K562 (cell line): ENCODE measurements at regions not wholly inside any gene's neighbourhood (a gene's known extent, or its start where the extent isn't known, plus 50 kb on each side); places are given as distances from the start of the nearest gene placed in this dataset.

ENCODE experiments used
- ATAC-seq: fragments of 200-7000 bp; cut with Tn5 transposase; 3 replicates; pipeline ENCODE4 v1.9.1; 2020; ENCODE audit warnings: moderate library complexity
- BruUV-seq: library from RNA; stranded (reverse); fragments of 400-500 nt; replicated peaks from 2 replicates; lab custom pipeline; 2021; lab: Mats Ljungman, UMichigan
- CTCF ChIA-PET: fragments of 300-600 bp; formaldehyde crosslinking; extraction: SDS; loops from one replicate; lab custom pipeline; 2021; ENCODE audit warnings: low intra/inter-chr PET ratio; lab: Yijun Ruan, JAX
- POLR2A ChIA-PET: fragments of 300-600, 350-650 bp; sonication (Branson Sonifier 250); formaldehyde crosslinking; extraction: SDS; loops from one replicate; lab custom pipeline; 2021; ENCODE audit warnings: antibody characterized with exemption, inconsistent platforms; lab: Yijun Ruan, JAX
- DNase-seq, 4 experiments: peaks; one replicate each; pipeline versions ENCODE4 v3.0.0 to v3.0.0-alpha.2; 2011 to 2018; ENCODE audit warnings: low spot score in 3 of 4, mixed read lengths in 3 of 4; ENCODE audit errors: extremely low read depth in 1 of 4
- FAIRE-seq: peaks from 2 replicates; lab custom pipeline; 2011; peaks lifted over from hg19 to GRCh38; lab: Jason Lieb, UNC
- H2AFZ ChIP-seq: 2 replicates; pipeline ENCODE4 v1.6.0; 2011; ENCODE audit warnings: low read depth, low read length, control low read depth, inconsistent platforms
- H3K27ac ChIP-seq: fragments of 200-600 bp; 3 replicates; pipeline ENCODE4 v1.8.0; 2011; ENCODE audit warnings: low read depth, mild to moderate bottlenecking, control low read depth, inconsistent platforms, low read length, moderate library complexity, mixed read lengths; ENCODE audit errors: extremely low read depth
- H3K27me3 ChIP-seq, 2 experiments: fragments of 300-600 bp in 1 of 2; 2 replicates in 1 of 2; 3 replicates in 1 of 2; pipeline versions ENCODE4 v1.6.0 to v1.8.0; 2011; ENCODE audit warnings: inconsistent platforms in 2 of 2, low read length in 2 of 2, mild to moderate bottlenecking in 1 of 2, mixed read lengths in 1 of 2, moderate library complexity in 1 of 2; ENCODE audit not compliant: control insufficient read depth in 2 of 2, insufficient read depth in 2 of 2
- H3K36me3 ChIP-seq: fragments of 300-600 bp; 3 replicates; pipeline ENCODE4 v1.8.0; 2011; ENCODE audit warnings: mild to moderate bottlenecking, low read length, inconsistent platforms; ENCODE audit not compliant: control insufficient read depth, insufficient read depth
- H3K4me1 ChIP-seq, 2 experiments: fragments of 200-600 bp in 1 of 2; replicated peaks in 1 of 2; 2 replicates in 1 of 2; 3 replicates in 1 of 2; pipeline versions ENCODE4 v1.5.1 to v1.8.0; 2011; ENCODE audit warnings: inconsistent platforms in 2 of 2, low read length in 2 of 2, mild to moderate bottlenecking in 1 of 2, mixed read lengths in 1 of 2, moderate library complexity in 1 of 2; ENCODE audit not compliant: control insufficient read depth in 2 of 2, insufficient read depth in 2 of 2
- H3K4me2 ChIP-seq: 2 replicates; pipeline ENCODE4 v1.6.1; 2011; ENCODE audit warnings: low read length, control low read depth, inconsistent platforms, mixed read lengths; ENCODE audit not compliant: insufficient read depth
- H3K4me3 ChIP-seq: fragments of 200-600 bp; sonication (generic), shearing (Covaris generic); 2 replicates; pipeline ENCODE4 v1.5.1; 2016; ENCODE audit warnings: control low read depth, inconsistent platforms
- H3K79me2 ChIP-seq: fragments of 200-600 bp; 3 replicates; pipeline ENCODE4 v1.8.0; 2011; ENCODE audit warnings: low read length, inconsistent platforms; ENCODE audit not compliant: control insufficient read depth, insufficient read depth
- H3K9ac ChIP-seq, 2 experiments: 2 replicates each; pipeline versions ENCODE4 v1.6.0 to v1.6.1; 2011; ENCODE audit warnings: low read depth in 2 of 2, low read length in 2 of 2, control low read depth in 1 of 2, inconsistent platforms in 1 of 2, mild to moderate bottlenecking in 1 of 2, mixed read lengths in 1 of 2; ENCODE audit not compliant: insufficient read depth in 1 of 2
- H3K9me1 ChIP-seq: one replicate; pipeline ENCODE4 v1.6.0; 2011; ENCODE audit warnings: inconsistent platforms, mild to moderate bottlenecking, low read length, moderate library complexity; ENCODE audit not compliant: control insufficient read depth, insufficient read depth
- H3K9me3 ChIP-seq: replicated peaks from 2 replicates; pipeline ENCODE4 v1.5.1; 2011; ENCODE audit warnings: low read depth, low read length, inconsistent platforms; ENCODE audit not compliant: control insufficient read depth, insufficient read depth
- H4K20me1 ChIP-seq: replicated peaks from 2 replicates; pipeline ENCODE4 v1.6.1; 2011; ENCODE audit warnings: low read length, inconsistent platforms, mixed read lengths; ENCODE audit not compliant: control insufficient read depth, insufficient read depth
- CSDE1 ChIP-seq, 2 experiments: fragments of 450-650 bp; IDR thresholded peaks; 2 replicates each; pipeline ENCODE4 v1.6.1; 2016; ENCODE audit warnings: mild to moderate bottlenecking in 1 of 2
- FOXJ3 ChIP-seq: sonication (generic); formaldehyde crosslinking; IDR thresholded peaks from 2 replicates; pipeline ENCODE4 v1.4.0; 2020; ENCODE audit warnings: mild to moderate bottlenecking, missing genetic modification reagents
- HMBOX1 ChIP-seq: sonication (generic); IDR thresholded peaks from 2 replicates; pipeline ENCODE4 v1.6.1; 2016
- HMG20A ChIP-seq: fragments of 450-650 bp; formaldehyde crosslinking; conservative IDR thresholded peaks from 2 replicates; pipeline ENCODE4 v1.4.0; 2020; ENCODE audit warnings: mild to moderate bottlenecking, mixed read lengths
- KDM2B ChIP-seq: fragments of 250-450 bp; sonication (Bioruptor Pico); IDR thresholded peaks from 2 replicates; pipeline ENCODE4 v1.8.0; 2021; ENCODE audit warnings: mild to moderate bottlenecking, moderate library complexity
- MCM5 ChIP-seq: fragments of 450-650 bp; IDR thresholded peaks from 2 replicates; pipeline ENCODE4 v1.6.1; 2016; ENCODE audit warnings: low read depth
- MTA1 ChIP-seq: fragments of 450-650 bp; IDR thresholded peaks from 2 replicates; pipeline ENCODE4 v1.6.1; 2017; ENCODE audit warnings: borderline replicate concordance
- PYGO2 ChIP-seq: fragments of 450-650 bp; IDR thresholded peaks from 2 replicates; pipeline ENCODE4 v1.6.1; 2016; ENCODE audit warnings: mild to moderate bottlenecking, missing genetic modification characterization, moderate library complexity, missing compliant biosample characterization
- RBM22 ChIP-seq: fragments of 200-400 bp; formaldehyde crosslinking; IDR thresholded peaks from 2 replicates; pipeline ENCODE4 v1.6.1; 2018; ENCODE audit warnings: low read length, low read depth; ENCODE audit not compliant: poor library complexity, severe bottlenecking
- SNRNP70 ChIP-seq: fragments of 200-400 bp; formaldehyde crosslinking; optimal IDR thresholded peaks from 2 replicates; pipeline ENCODE3; 2017; ENCODE audit warnings: low read depth, low read length
- SUPT5H ChIP-seq: fragments of 450-650 bp; IDR thresholded peaks from 2 replicates; pipeline ENCODE4 v1.6.1; 2016
- TSC22D4 ChIP-seq: fragments of 450-650 bp; IDR thresholded peaks from 2 replicates; pipeline ENCODE4 v1.6.1; 2016; ENCODE audit warnings: missing genetic modification characterization, missing biosample characterization, control low read depth
- WGBS: fragments of 100-300 bp; shearing (Covaris generic); methylation state at CpG from one replicate; pipeline ENCODE4 v1.1.6; 2016; ENCODE audit warnings: low coverage, mixed read lengths; ENCODE audit not compliant: insufficient coverage; ENCODE audit errors: missing lambda C conversion rate; 5-methylcytosine and 5-hydroxymethylcytosine counted together
- in situ Hi-C: fragments of 300-500 bp; cut with MboI; formaldehyde crosslinking; loops from 4 replicates; pipeline ENCODE4 v1.15.0; 2018; ENCODE audit warnings: inconsistent platforms, mixed read lengths
- intact Hi-C: fragments of 100-400 bp; cut with micrococcal nuclease; formaldehyde crosslinking; loops from 2 replicates; pipeline ENCODE4 v1.14.2; 2022

DNA sequence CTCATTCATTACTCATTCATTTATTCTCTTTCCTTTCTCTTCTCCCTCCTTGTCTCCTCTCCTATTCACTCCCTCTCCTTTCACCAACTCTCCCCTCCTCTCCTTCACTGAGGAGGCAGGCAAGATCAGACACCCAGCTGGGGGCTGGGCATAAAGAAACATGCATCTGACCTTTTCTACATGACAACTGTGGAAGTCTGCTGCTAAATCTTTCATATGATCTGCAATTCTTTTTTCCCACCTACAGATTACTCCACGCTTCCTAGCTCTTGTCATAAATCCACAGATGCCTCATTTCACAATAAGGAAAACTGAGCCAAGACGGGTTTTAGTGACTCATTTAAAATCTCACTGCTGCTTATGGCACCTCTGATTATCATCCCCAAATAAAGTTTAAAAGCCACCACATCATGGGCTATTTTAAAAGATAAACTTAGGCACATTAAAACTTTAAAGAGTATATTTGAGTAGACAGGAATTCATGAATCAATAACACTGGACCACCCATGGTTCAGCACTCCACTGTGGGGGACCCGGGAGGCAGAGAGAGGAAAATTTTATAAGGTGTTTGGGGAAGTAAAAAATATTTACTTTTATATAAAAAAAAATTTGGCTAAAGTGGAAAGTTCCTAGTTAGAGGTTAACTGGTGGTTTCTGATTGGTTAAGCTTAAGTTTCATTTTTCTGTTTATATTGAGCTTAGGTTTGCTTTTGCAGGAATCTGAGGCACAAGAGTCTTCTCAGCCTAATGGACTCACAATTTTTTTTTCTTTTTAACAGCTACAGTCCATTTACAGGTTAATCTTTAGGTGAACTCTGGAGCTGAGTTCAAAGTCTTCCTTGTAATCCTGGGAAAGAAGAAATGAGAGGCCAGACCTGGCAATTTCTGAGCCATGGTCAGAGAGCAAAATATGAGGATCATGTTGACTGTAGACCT is 55.8 kb upstream of the DNAH14 start (continued):
- TF ChIP-seq HMBOX1 (no peak), SNRNP70 (no peak), HMG20A (CRISPR knock-in tag) (no peak), PYGO2 (tag) (no peak), RBM22 (no peak), MTA1 (no peak), FOXJ3 (no peak), SUPT5H (no peak)

DNA sequence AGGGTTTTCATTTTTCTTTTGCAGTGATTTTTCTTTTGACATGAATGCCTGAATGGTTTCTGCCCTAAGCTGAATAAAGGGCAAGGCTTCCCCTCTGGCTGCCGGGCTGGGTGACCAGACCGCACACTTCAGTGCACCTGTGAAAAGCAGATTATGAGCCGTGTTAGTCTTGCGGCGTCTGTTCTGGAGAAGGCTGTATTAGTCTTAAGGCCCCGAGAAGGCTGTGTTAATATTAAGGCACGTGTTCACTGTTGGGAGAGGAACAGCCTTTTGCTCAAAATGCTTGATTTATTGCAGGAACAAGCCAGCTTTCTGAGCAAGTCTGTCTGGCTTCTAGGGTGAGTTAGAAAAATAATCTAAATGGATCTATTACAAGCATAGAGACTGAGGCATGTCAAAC is 54.7 kb upstream of the DNAH14 start:
- H3K4me2 ChIP-seq: no peak overlapping the region
- no peaks in the 10 kb centered on the region for H3K36me3 ChIP-seq
- H3K9ac ChIP-seq: no peak overlapping the region
- no peak for FAIRE-seq
- no peaks in the 10 kb centered on the region for H3K79me2 ChIP-seq
- ATAC-seq: no peak
- ChIA-PET POLR2A (interaction anchor here (0.8 to 0.9 kb wide), 2 partner anchors 11 to 23 kb away, joined by 3 read pairs; no protein-coding TSS in a partner anchor), CTCF (no interaction called here)
- TF ChIP-seq KDM2B (CRISPR knock-in tag): no peak
- no peak for TF ChIP-seq TSC22D4 (tag)
- no peak for TF ChIP-seq MCM5
- TF ChIP-seq CSDE1 (IDR thresholded peaks at IDR 0.05): no peak
- no peak for DNase-seq
- in situ Hi-C loops (no loop called here), intact Hi-C loops (no loop called here)
- no peaks in the 10 kb centered on the region for H3K9me3 ChIP-seq
- H2AFZ ChIP-seq: no peak overlapping the region
- H3K4me1 ChIP-seq: no peaks in the 10 kb centered on the region
- H4K20me1 ChIP-seq: no peaks in the 10 kb centered on the region; the same call in 1 of the 2 replicates
- H3K27ac ChIP-seq: no peak overlapping the region
- 2% methylated on average over 7 of the region's 7 CpGs for WGBS
- BruUV-seq: no TSS peak
- H3K9me1 ChIP-seq: no peaks in the 10 kb centered on the region
- H3K4me3 ChIP-seq: no peak overlapping the region
- H3K27me3 ChIP-seq: peaks cover 0 to 10% of the 10 kb centered on the region in 2 experiments; a peak in 2 of 5 replicates
